ENCODE measurements at regions not wholly inside any gene's neighbourhood (a gene's known extent, or its start where the extent isn't known, plus 50 kb on each side); places are given as distances from the start of the nearest gene placed in this dataset.

- DNase-seq: no peak
Observed at GRCh38 chr17:13996276-13996675, 73.0 kb upstream of the COX10 start.

- no peak for DNase-seq
Observed at GRCh38 chr17:13996748-13997147, 72.6 kb upstream of the COX10 start.

- DNase-seq: no peak
Observed at GRCh38 chr17:14004927-14005620, 64.2 kb upstream of the COX10 start.

GRCh38 chr17:14006249-14006942 lies 62.9 kb upstream of the COX10 start:
- DNase-seq: no peak

DNA sequence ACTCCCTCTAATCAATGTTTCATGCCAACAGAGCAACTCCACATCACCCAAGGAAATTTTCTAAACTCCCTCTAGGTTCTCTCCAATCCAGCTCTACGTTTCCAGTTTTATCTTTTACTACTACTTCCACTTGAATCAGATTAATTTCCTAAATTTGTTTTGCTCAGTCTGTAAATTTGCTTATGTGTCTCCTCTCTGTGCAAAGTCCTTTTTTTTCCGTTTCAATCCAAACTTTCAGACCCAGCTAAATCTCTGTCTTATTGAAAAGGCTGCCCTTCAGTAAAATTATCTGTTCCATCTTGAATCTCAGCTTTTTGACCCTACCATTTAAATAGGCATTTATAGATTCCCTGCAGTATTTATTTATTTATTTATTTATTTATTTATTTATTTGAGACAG lies 61.4 kb upstream of the COX10 start:
- no peak for DNase-seq

- DNase-seq: no peak
Observed at GRCh38 chr17:14011036-14011692, 58.1 kb upstream of the COX10 start.

- no peak for DNase-seq
Observed at GRCh38 chr17:14011740-14012405, 57.4 kb upstream of the COX10 start.

GRCh38 chr17:14014657-14015056 lies 54.6 kb upstream of the COX10 start:
- DNase-seq: no peak

DNA sequence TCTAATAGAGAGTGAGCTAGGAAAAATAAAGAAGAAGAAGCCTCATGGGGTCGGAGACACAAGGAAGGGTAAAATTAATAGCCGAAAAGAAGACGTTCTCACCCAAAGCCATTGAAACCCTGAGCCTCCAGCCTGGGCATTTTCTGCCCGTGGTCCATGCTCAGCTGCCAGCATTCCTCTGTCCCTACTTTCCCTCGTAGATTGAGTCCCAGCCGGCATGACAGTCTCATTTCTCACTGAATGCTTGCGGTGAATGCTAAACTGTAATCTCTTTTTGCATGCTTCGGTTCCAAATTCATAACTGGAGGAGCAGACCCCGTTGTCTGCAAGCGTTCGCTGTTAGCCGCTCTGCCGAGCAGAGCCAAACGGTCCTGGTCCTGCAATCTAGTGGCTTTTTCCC lies 54.0 kb upstream of the COX10 start:
- no peak for DNase-seq

DNA sequence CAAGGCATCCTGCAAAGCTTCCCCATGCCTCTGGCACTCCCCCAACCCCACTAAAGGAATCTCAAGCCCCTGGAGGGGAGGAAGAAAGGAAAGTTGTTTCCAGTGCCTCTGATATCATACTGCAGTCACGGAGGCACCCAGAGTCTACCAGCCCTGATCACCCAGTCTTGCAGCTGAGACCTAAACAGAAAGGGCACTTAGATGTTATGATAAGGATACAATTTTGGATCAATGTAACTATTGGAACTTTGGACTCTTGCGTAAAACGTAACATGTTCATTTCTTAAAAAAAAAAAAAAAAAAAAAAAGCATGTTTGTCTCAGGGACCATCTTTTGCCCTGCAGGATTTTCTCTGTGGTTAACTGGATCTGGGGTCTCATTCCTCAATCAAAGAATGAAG lies 52.4 kb upstream of the COX10 start:
- DNase-seq: no peak

DNA sequence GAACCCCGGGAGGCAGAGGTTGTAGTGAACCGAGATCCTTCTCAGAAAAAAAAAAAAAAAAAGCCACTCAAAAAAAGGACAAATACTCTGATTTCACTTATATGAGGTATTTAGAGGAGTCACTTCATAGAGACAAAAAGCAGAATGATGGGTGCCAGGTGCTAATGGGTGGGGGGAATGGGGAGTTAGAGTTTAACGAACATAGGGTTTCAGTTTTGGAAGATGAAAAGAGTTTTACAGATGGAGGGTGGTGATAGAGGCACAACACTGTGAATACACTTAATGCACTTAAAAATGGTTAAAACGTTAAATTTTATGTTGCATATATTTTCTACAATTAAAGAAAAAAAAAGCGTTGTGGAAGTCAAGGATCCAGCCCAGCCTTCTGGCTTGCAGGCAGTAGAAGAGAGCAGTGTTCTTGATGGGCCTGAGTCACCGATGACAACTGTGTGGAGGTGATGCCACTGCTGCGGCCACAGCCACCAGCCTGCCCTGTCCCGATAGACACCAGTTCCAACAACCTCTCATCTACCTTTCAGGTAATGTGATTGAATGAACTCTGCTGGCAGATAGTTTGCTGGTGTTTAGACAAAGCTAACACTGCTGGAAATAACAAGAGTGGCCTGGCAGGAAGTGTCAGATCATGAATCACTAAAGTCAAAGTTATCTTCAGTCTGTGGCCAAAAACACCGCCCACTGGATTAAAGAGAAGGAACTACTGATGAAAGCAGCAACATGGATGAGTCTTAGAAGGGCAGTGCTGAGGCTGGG lies 49.9 kb upstream of the COX10 start:
- peak; percentile 20 for DNase-seq
